PFSK-1 (cell line): ENCODE measurements at regions not wholly inside any gene's neighbourhood (a gene's known extent, or its start where the extent isn't known, plus 50 kb on each side); places are given as distances from the start of the nearest gene placed in this dataset.

Experiments
- FOXP2 ChIP-seq: optimal IDR thresholded peaks from 2 replicates; pipeline ENCODE3; 2011; ENCODE audit warnings: borderline replicate concordance, control low read depth, inconsistent platforms; ENCODE audit not compliant: insufficient read depth; ENCODE audit errors: extremely low read length, extremely low read depth
- POLR2AphosphoS5 ChIP-seq: IDR thresholded peaks from 2 replicates; pipeline ENCODE4 v1.6.1; 2012; ENCODE audit warnings: low read depth, mild to moderate bottlenecking, control low read depth, low read length, moderate library complexity
- REST ChIP-seq, 2 experiments: IDR thresholded peaks; 2 replicates each; pipeline versions ENCODE4 v1.6.1 to v1.8.0; 2011 to 2012; ENCODE audit warnings: low read depth in 2 of 2, low read length in 2 of 2, control low read depth in 1 of 2, inconsistent platforms in 1 of 2, mild to moderate bottlenecking in 1 of 2, moderate library complexity in 1 of 2; ENCODE audit not compliant: insufficient read depth in 1 of 2
- SIN3A ChIP-seq: IDR thresholded peaks from 2 replicates; pipeline ENCODE4 v1.6.1; 2012; ENCODE audit warnings: mild to moderate bottlenecking, low read length, moderate library complexity, borderline replicate concordance; ENCODE audit not compliant: insufficient read depth
- TAF1 ChIP-seq: IDR thresholded peaks from 2 replicates; pipeline ENCODE4 v1.6.1; 2012; ENCODE audit warnings: low read length, control low read depth, borderline replicate concordance; ENCODE audit not compliant: insufficient read depth

- TF ChIP-seq POLR2AphosphoS5 (no peak), TAF1 (no peak), FOXP2 (no peak), SIN3A (no peak), REST (IDR thresholded peaks at IDR 0.05; ENCODE audit: insufficient read depth in 1 of 2, low read depth in 2 of 2, low read length in 2 of 2) (no peak)
These were observed 90.4 kb upstream of the AKT3 start for GRCh38 chr1:243940451-243940850.
